DMS53 treated with DMSO at 0.1 percent for 48 hours (cell line): ENCODE measurements at regions not wholly inside any gene's neighbourhood (a gene's known extent, or its start where the extent isn't known, plus 50 kb on each side); places are given as distances from the start of the nearest gene placed in this dataset.
"Not testable (repeated sequence)": the region's sequence is repeated elsewhere in the genome, so short reads cannot be mapped to it uniquely, and the experiment has no call there.

Source experiments
- DNase-seq: peaks from one replicate; lab custom pipeline; 2025; ENCODE audit not compliant: unreplicated experiment; lab: John Stamatoyannopoulos, UW

- no peak for DNase-seq
These were observed 277.1 kb downstream of the ANKRD50 start for GRCh38 chr4:124435274-124435950.

GRCh38 chr4:124437853-124438495, 274.6 kb downstream of the ANKRD50 start:
- DNase-seq, result no peak

- DNase-seq, result no peak
These were observed 267.5 kb downstream of the ANKRD50 start for GRCh38 chr4:124445071-124445470.

GRCh38 chr4:124449881-124450280, 262.7 kb downstream of the ANKRD50 start:
- no peak for DNase-seq

GRCh38 chr4:124450851-124451250, 261.7 kb downstream of the ANKRD50 start:
- DNase-seq, result no peak

GRCh38 chr4:124454772-124455270, 257.7 kb downstream of the ANKRD50 start:
- no peak for DNase-seq

- no peak for DNase-seq
These were observed 256.9 kb downstream of the ANKRD50 start for GRCh38 chr4:124455671-124456070.

- DNase-seq, result no peak
These were observed 253.2 kb downstream of the ANKRD50 start for GRCh38 chr4:124459196-124459940.

GRCh38 chr4:124459941-124460310, 252.6 kb downstream of the ANKRD50 start:
- no peak for DNase-seq

GRCh38 chr4:124461592-124461991, 250.9 kb downstream of the ANKRD50 start:
- not testable (repeated sequence) for DNase-seq

- DNase-seq, result no peak
These were observed 249.3 kb downstream of the ANKRD50 start for GRCh38 chr4:124462954-124463828.

GRCh38 chr4:124464836-124465235, 247.7 kb downstream of the ANKRD50 start:
- DNase-seq, result no peak

- no peak for DNase-seq
These were observed 244.2 kb downstream of the ANKRD50 start for GRCh38 chr4:124468360-124468759.

GRCh38 chr4:124469981-124470380, 242.6 kb downstream of the ANKRD50 start:
- no peak for DNase-seq

GRCh38 chr4:124478470-124478869, 234.1 kb downstream of the ANKRD50 start:
- DNase-seq, result peak; percentile 12

- DNase-seq, result no peak
These were observed 232.5 kb downstream of the ANKRD50 start for GRCh38 chr4:124480061-124480460.

GRCh38 chr4:124481123-124481522, 231.4 kb downstream of the ANKRD50 start:
- DNase-seq, result no peak

- peak; percentile 7 for DNase-seq
These were observed 229.3 kb downstream of the ANKRD50 start for GRCh38 chr4:124483048-124483906.

GRCh38 chr4:124484008-124484407, 228.5 kb downstream of the ANKRD50 start:
- DNase-seq, result peak; percentile 1

GRCh38 chr4:124484940-124485339, 227.6 kb downstream of the ANKRD50 start:
- no peak for DNase-seq
